ENCODE measurements at regions not wholly inside any gene's neighbourhood (a gene's known extent, or its start where the extent isn't known, plus 50 kb on each side); places are given as distances from the start of the nearest gene placed in this dataset.
A peak's percentile ranks its signal among the peaks of the same experiment; 100 is the strongest.

GRCh38 chr7:434891-435629 lies 84.6 kb downstream of the PDGFA start:
- no peaks in the 10 kb centered on the region; a peak in 1 of 5 replicates for H3K9me3 Mint-ChIP-seq
- H3K27ac Mint-ChIP-seq = peak overlapping the region; percentile 81 to 94 (median 90); a peak in 6 of 7 replicates
- Histone ChIP-seq H3K23ac (ENCODE audit: insufficient read length, low read depth, low read length) (no peak overlapping the region), H3K56ac (ENCODE audit: insufficient read length, low read depth, low read length) (no peak overlapping the region), H4K8ac (replicated peaks; ENCODE audit: insufficient read length, low read depth, low read length) (no peak overlapping the region), H3K27ac (ENCODE audit: insufficient read length, low read depth, low read length) (no peak overlapping the region), H2BK12ac (ENCODE audit: insufficient read length, low read depth, low read length) (no peak overlapping the region), H3K79me1 (ENCODE audit: insufficient read depth, low read depth, low read length, poor library complexity, severe bottlenecking) (no peaks in the 10 kb centered on the region), H3K4me2 (ENCODE audit: insufficient read depth, insufficient read length, low read length) (no peak overlapping the region), H4K91ac (ENCODE audit: insufficient read length, low read depth, low read length) (no peak overlapping the region), H3K4me1 (ENCODE audit: insufficient read depth, low read length) (no peaks in the 10 kb centered on the region), H3K9me3 (ENCODE audit: control insufficient read depth, low read depth, low read length) (no peaks in the 10 kb centered on the region), H2AFZ (ENCODE audit: low read length) (no peak overlapping the region), H3K18ac (ENCODE audit: insufficient read length, low read depth, low read length) (no peak overlapping the region), H3T11ph (ENCODE audit: low read length) (no peak overlapping the region), H3K79me2 (ENCODE audit: insufficient read depth, low read length) (no peaks in the 10 kb centered on the region), H2BK120ac (ENCODE audit: low read depth, low read length, poor library complexity, severe bottlenecking) (no peak overlapping the region), H2BK15ac (ENCODE audit: low read depth, low read length) (no peak overlapping the region), H3K14ac (ENCODE audit: insufficient read depth, low read length) (no peak overlapping the region), H3K4ac (ENCODE audit: low read depth, low read length) (no peak overlapping the region), H2BK20ac (ENCODE audit: low read depth, low read length, poor library complexity, severe bottlenecking) (no peak overlapping the region), H4K20me1 (ENCODE audit: control insufficient read depth, insufficient read depth, insufficient read length) (no peaks in the 10 kb centered on the region), H3K27me3 (ENCODE audit: insufficient read depth, low read length) (no peaks in the 10 kb centered on the region), H3K9ac (ENCODE audit: extremely low read depth, insufficient read length, low read length) (no peak overlapping the region), H4K5ac (ENCODE audit: insufficient read length, low read depth, low read length) (no peak overlapping the region), H2AK5ac (ENCODE audit: insufficient read length, low read length) (no peak overlapping the region), H2BK5ac (ENCODE audit: insufficient read length, low read length) (no peak overlapping the region), H3K23me2 (ENCODE audit: insufficient read length, low read depth, low read length, poor library complexity, severe bottlenecking) (no peaks in the 10 kb centered on the region)
- no CpG with 5 or more reads among the region's 35 CpGs for WGBS (ENCODE audit: extremely low coverage, insufficient read length, low lambda C conversion rate)
- H3K27me3 Mint-ChIP-seq (ENCODE audit: low read depth) = peaks cover 5% of the 10 kb centered on the region
- no peak for TF ChIP-seq CTCF (conservative IDR thresholded peaks at IDR 0.05)
- H3K4me1 Mint-ChIP-seq = peaks cover 20 to 26% of the 10 kb centered on the region in 2 experiments
- H3K4me3 Mint-ChIP-seq = peak overlapping the region; percentile 22 to 23; a peak in 3 of 5 replicates
- no peaks in the 10 kb centered on the region for H3K36me3 Mint-ChIP-seq (ENCODE audit: insufficient read depth in 1 of 3, low read depth in 3 of 3)
- DNase-seq = peak; percentile 78
